ENCODE measurements at regions not wholly inside any gene's neighbourhood (a gene's known extent, or its start where the extent isn't known, plus 50 kb on each side); places are given as distances from the start of the nearest gene placed in this dataset.
"Not testable (repeated sequence)": the region's sequence is repeated elsewhere in the genome, so short reads cannot be mapped to it uniquely, and the experiment has no call there.

GRCh38 chr2:37742286-37742685 lies 70.8 kb upstream of the CDC42EP3 start:
- TF ChIP-seq EP300 (IDR thresholded peaks at IDR 0.05) (no peak), CTCF (IDR thresholded peaks at IDR 0.05) (no peak), POLR2A (IDR thresholded peaks at IDR 0.05) (no peak)
- no peaks in the 10 kb centered on the region for H3K36me3 ChIP-seq
- no peaks in the 10 kb centered on the region for H3K9me3 ChIP-seq
- intact Hi-C loops (cut with DNase I), result no loop called here
- H3K27ac ChIP-seq, result no peak overlapping the region
- DNase-seq, result no peak
- H3K4me1 ChIP-seq (ENCODE audit: insufficient read depth), result peaks cover 2% of the 10 kb centered on the region
- 33 to 47% (median 34%) methylated on average over 4 of the region's 4 CpGs for WGBS, 3 donors
- no peaks in the 10 kb centered on the region for H3K27me3 ChIP-seq
- no peak overlapping the region for H3K4me3 ChIP-seq

- DNase-seq, result no peak
- Histone ChIP-seq H3K27me3 (no peaks in the 10 kb centered on the region), H3K4me3 (no peak overlapping the region), H3K27ac (no peak overlapping the region), H3K9me3 (no peaks in the 10 kb centered on the region), H3K4me1 (ENCODE audit: insufficient read depth) (peaks cover 2% of the 10 kb centered on the region), H3K36me3 (no peaks in the 10 kb centered on the region)
- intact Hi-C loops (cut with DNase I), result no loop called here
- WGBS, 3 donors, result 93 to 97% (median 96%) methylated on average over 3 of the region's 3 CpGs
- TF ChIP-seq EP300 (IDR thresholded peaks at IDR 0.05) (no peak), POLR2A (IDR thresholded peaks at IDR 0.05) (no peak), CTCF (IDR thresholded peaks at IDR 0.05) (no peak)
These were observed 72.6 kb upstream of the CDC42EP3 start for GRCh38 chr2:37744010-37744409.

- H3K4me1 ChIP-seq (ENCODE audit: insufficient read depth); H3K4me3 ChIP-seq; H3K36me3 ChIP-seq; H3K27me3 ChIP-seq; H3K9me3 ChIP-seq; intact Hi-C loops (cut with DNase I); H3K27ac ChIP-seq; DNase-seq: not testable (repeated sequence)
These were observed 73.5 kb upstream of the CDC42EP3 start for GRCh38 chr2:37744961-37745360.

- intact Hi-C loops (cut with DNase I); H3K36me3 ChIP-seq; H3K4me1 ChIP-seq (ENCODE audit: insufficient read depth); H3K27ac ChIP-seq; H3K27me3 ChIP-seq; DNase-seq; H3K9me3 ChIP-seq; H3K4me3 ChIP-seq: not testable (repeated sequence)
- 56 to 82% (median 79%) methylated on average over 1 of the region's 1 CpG for WGBS, 3 donors
These were observed 74.6 kb upstream of the CDC42EP3 start for GRCh38 chr2:37746011-37746410.

GRCh38 chr2:37746883-37747282 lies 75.4 kb upstream of the CDC42EP3 start:
- H3K4me3 ChIP-seq, result no peak overlapping the region
- WGBS, 3 donors, result 82 to 93% (median 89%) methylated on average over 3 of the region's 3 CpGs
- no peaks in the 10 kb centered on the region for H3K27me3 ChIP-seq
- no peaks in the 10 kb centered on the region for H3K9me3 ChIP-seq
- H3K4me1 ChIP-seq (ENCODE audit: insufficient read depth), result peaks cover 2% of the 10 kb centered on the region
- no peak for DNase-seq
- intact Hi-C loops (cut with DNase I), result no loop called here
- TF ChIP-seq EP300 (IDR thresholded peaks at IDR 0.05), result no peak
- TF ChIP-seq POLR2A (IDR thresholded peaks at IDR 0.05), result no peak
- no peak for TF ChIP-seq CTCF (IDR thresholded peaks at IDR 0.05)
- H3K27ac ChIP-seq, result no peak overlapping the region
- H3K36me3 ChIP-seq, result no peaks in the 10 kb centered on the region

DNA sequence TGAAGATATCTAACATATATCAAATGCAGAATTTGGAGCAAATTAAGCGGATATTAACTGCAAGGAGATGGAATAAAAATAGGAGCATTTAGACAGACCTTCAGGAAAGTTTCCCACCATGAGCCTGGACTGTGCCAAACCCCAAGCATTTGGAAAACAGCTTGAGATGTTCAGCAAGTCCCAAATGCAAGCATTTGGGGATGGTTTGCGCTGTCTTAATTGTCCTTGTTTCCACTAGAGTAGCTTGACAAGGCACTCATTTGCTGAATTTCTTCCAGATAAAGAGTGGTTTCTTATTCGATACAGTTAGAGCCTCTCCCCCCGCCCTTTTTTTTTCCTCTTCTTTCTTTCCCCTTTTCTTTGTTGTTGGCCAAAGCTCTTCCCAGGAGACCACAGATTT lies 77.1 kb upstream of the CDC42EP3 start:
- Histone ChIP-seq H3K9me3 (no peaks in the 10 kb centered on the region), H3K36me3 (no peaks in the 10 kb centered on the region), H3K4me3 (no peak overlapping the region), H3K4me1 (ENCODE audit: insufficient read depth) (no peaks in the 10 kb centered on the region), H3K27ac (no peak overlapping the region), H3K27me3 (no peaks in the 10 kb centered on the region)
- no peak for DNase-seq
- 64 to 77% (median 74%) methylated on average over 4 of the region's 4 CpGs for WGBS, 3 donors
- intact Hi-C loops (cut with DNase I), result no loop called here
- TF ChIP-seq POLR2A (IDR thresholded peaks at IDR 0.05) (no peak), EP300 (IDR thresholded peaks at IDR 0.05) (no peak), CTCF (IDR thresholded peaks at IDR 0.05) (no peak)

DNA sequence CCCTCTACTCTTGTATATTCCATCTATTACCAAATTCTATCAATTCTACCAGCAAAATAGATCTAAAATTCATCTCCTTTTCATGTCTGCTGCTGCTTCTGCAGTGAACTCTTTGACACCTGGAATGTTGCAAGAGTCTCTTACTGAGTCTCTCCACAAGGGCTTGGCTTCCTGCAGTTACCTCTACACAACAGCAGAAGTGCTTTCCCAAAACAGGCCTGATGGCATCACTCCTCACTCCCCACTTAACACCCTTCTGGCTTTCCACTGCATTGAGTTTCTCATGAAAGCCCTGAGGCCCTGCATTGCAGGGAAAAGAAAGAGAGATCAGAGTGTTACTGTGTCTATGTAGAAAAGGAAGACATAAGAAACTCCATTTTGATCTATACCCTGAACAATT lies 78.8 kb upstream of the CDC42EP3 start:
- H3K4me3 ChIP-seq; H3K36me3 ChIP-seq; H3K4me1 ChIP-seq (ENCODE audit: insufficient read depth); H3K9me3 ChIP-seq; H3K27ac ChIP-seq; DNase-seq; H3K27me3 ChIP-seq; intact Hi-C loops (cut with DNase I): not testable (repeated sequence)

Measured in ovary (tissue), 7 donors.